ENCODE measurements at regions not wholly inside any gene's neighbourhood (a gene's known extent, or its start where the extent isn't known, plus 50 kb on each side); places are given as distances from the start of the nearest gene placed in this dataset.

- no peak for DNase-seq (ENCODE audit: low read depth, low spot score)
- no peak overlapping the region for H3K4me3 ChIP-seq (ENCODE audit: low read length)
Observed at GRCh38 chr4:14111730-14112181, 484.2 kb upstream of the BOD1L1 start.

DNA sequence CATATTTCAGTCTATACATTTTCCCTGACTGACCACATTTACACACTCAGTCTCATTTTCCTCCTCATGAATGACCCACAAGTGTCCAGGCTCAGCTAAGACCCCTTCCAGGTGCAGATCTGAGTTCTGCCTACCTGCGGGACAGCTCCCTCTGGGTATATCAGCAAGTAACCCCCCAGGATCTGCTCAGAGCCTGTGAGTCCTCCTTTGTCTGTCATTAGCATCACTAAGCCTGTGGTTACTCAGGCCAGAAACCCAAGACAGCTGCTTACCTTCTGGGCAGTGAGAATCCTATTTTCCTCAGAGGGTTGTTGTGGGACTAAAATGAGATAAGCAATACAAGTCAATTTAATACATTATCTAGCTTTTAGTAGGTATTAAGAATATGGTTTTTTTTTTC, 487.6 kb upstream of the BOD1L1 start:
- no peak for DNase-seq (ENCODE audit: low read depth, low spot score)
- no peak overlapping the region for H3K4me3 ChIP-seq (ENCODE audit: low read length)

GRCh38 chr4:14117575-14118238, 490.2 kb upstream of the BOD1L1 start:
- DNase-seq (ENCODE audit: low read depth, low spot score), result peak; percentile 36
- no peak overlapping the region for H3K4me3 ChIP-seq (ENCODE audit: low read length)

- DNase-seq (ENCODE audit: low read depth, low spot score), result no peak
- no peak overlapping the region for H3K4me3 ChIP-seq (ENCODE audit: low read length)
Observed at GRCh38 chr4:14124816-14125215, 497.3 kb upstream of the BOD1L1 start.

DNA sequence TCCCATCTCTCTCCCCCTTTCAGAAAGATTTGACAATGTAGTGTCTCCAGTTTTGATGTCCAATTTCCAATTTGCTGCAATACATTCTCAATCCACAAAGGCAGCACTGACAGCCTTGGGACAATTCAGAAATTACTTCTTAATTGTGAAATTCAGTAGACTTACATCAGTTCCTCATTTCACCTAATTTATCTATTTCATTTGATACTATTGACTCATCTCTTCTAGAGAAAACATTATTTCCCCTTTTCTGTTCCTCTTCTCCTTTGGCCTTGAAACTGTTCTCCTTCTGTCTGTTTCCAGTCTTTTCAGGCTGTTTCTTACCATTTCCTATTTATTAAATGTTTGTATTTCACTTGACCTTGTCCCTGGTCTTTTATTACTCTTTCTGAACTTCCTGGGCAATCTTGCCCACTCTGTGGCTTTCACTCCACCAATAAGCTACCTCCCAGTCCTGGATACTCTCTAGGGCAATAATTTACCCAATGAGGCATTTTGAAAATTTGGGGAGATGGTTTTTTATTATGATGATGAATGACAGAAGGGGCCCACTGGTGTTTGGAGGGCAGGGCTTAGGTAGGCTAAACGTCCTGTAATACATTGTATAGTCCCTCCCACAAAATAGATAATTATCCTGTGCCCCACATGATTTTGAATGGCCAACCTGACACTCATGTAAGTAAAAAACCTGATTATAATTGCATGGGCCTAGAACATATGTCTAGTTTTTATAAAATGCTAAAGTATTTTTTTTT, 498.0 kb upstream of the BOD1L1 start:
- DNase-seq (ENCODE audit: low read depth, low spot score), result no peak
- H3K4me3 ChIP-seq (ENCODE audit: low read length), result no peak overlapping the region

GRCh38 chr4:14130551-14130950, 503.0 kb upstream of the BOD1L1 start:
- no peak overlapping the region for H3K4me3 ChIP-seq (ENCODE audit: low read length)
- DNase-seq (ENCODE audit: low read depth, low spot score), result no peak

DNA sequence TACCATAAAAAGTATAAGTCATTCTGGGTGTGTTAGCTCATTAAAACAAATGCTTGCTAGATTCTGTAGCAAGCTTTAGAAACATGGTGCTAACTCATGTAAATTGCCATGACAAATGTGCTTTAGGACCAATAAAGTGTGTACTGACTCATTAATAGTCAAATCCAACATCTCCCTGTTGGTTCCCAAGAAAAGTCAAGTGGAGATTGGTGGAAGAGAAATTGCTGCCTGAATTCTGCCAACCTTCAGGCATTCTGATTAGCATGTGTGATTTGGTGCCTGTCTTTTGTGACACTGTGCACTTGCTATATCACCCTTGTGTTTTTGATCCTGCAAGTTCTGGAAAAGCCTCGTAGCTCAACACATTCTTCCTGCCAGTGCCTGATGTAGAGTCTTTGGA, 503.8 kb upstream of the BOD1L1 start:
- no peak for DNase-seq (ENCODE audit: low read depth, low spot score)
- no peak overlapping the region for H3K4me3 ChIP-seq (ENCODE audit: low read length)

DNA sequence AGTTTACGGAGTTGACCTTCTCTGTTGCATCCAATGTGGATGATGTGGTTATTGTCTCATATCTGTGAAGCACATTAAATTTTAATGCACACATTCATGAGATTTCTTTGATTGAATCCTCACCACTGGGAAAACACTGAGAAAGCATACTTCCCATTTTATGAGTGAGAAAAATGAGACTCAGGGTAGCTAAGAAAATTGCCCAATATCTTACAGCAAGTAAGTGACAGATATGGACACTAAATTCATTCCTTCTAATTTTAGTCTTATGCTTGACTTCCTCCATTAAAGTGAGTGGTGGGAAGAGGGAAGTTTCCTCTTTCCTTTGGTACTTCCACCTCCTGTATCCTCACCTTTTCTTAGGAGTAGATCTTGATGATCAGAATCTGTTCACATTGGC, 504.8 kb upstream of the BOD1L1 start:
- DNase-seq (ENCODE audit: low read depth, low spot score), result no peak
- H3K4me3 ChIP-seq (ENCODE audit: low read length), result no peak overlapping the region

DNA sequence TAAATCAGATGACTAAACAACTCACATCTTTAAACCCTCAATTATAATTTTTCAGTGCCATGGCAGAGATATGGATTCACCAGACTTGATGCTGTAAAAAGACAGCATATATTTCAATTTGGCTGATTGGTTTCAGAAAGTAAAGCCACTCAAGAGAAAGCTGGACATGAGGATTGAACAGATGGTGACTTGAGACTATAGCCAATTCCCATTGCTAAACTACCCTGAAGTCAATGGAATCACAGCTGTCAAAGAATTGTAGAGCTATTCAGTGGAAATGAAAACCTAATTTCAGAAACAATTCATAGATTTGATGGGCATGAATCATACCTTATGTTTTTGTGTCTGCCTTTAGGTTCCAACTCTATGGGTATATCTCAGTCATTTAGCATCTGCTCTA, 510.6 kb upstream of the BOD1L1 start:
- H3K4me3 ChIP-seq (ENCODE audit: low read length), result no peak overlapping the region
- no peak for DNase-seq (ENCODE audit: low read depth, low spot score)

GRCh38 chr4:14143892-14144291, 516.4 kb upstream of the BOD1L1 start:
- peak; percentile 29 for DNase-seq (ENCODE audit: low read depth, low spot score)
- no peak overlapping the region for H3K4me3 ChIP-seq (ENCODE audit: low read length)

GRCh38 chr4:14149176-14150053, 521.9 kb upstream of the BOD1L1 start:
- H3K4me3 ChIP-seq (ENCODE audit: low read length), result no peak overlapping the region
- no peak for DNase-seq (ENCODE audit: low read depth, low spot score)

GRCh38 chr4:14151101-14151500, 523.6 kb upstream of the BOD1L1 start:
- no peak overlapping the region for H3K4me3 ChIP-seq (ENCODE audit: low read length)
- no peak for DNase-seq (ENCODE audit: low read depth, low spot score)

- no peak for DNase-seq (ENCODE audit: low read depth, low spot score)
- no peak overlapping the region for H3K4me3 ChIP-seq (ENCODE audit: low read length)
Observed at GRCh38 chr4:14152834-14153519, 525.5 kb upstream of the BOD1L1 start.

DNA sequence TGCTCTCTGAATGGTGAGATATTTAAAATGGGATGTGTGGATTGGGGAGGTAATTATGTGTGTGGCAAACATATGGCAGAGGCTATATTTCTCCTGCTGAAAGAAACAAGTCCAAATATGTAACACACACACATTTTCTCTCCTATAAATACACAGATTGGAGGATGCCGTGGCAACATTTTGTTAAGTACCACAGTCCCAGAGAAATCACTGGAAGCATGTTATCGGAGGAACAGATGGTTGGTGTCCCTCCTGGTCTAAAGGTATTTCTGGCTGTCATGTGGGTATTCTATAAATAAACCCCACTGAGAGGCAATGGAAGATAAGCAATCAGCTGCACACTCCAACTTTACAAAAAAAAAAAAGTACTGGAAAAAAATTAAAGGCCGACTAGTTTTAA, 528.3 kb upstream of the BOD1L1 start:
- DNase-seq (ENCODE audit: low read depth, low spot score), result no peak
- H3K4me3 ChIP-seq (ENCODE audit: low read length), result no peak overlapping the region

DNA sequence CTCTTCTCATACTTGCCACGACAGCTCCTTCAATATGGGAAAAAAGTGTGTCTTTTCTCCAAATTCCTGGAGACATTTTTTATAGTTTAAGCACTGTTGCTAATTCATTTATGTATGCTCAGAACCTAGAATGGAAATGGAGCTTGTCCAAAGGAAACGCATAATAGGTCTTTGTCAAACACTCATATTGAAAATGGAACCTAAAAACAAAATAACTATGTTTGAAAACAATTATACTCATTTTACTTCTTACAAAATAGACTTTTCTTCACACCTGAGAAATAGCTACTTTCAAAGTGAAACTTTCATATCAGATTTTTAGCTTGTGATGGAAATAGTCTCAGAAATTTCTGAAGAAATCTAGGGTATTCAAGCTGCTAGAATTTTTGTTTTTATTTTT, 529.7 kb upstream of the BOD1L1 start:
- DNase-seq (ENCODE audit: low read depth, low spot score), result no peak
- H3K4me3 ChIP-seq (ENCODE audit: low read length), result no peak overlapping the region

DNA sequence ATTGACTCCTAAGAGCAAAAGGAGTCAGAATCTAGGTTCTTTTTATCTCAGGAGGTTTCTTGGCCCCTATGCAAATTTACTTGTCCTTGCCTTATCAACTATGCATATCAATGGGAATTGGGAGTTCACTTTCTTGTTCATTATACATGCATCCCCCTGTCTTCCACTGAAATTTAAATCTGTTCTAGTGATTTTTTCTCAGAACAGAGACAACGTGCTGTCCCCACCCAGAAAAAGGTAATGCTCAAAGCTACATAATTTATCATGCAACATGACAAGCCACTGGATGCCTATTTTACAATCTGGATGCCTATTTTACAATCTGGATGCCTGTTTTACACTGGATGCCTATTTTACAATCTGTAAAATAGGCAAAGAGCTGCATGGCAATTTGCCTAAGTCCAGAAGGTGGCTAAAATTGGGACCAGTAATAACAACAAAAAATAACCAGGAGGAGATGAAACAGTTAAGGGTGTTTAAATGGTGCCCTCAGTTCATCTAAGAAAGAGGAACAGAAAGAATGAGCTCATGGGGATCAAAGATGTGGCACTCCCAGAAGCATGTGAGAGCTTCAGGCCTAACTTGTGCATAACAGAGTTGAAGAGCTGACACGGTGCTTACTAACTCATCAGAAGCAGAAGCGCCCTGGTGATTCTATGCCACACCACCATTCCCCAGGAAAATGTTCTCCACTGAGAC, 537.8 kb upstream of the BOD1L1 start:
- H3K4me3 ChIP-seq (ENCODE audit: low read length), result no peak overlapping the region
- DNase-seq (ENCODE audit: low read depth, low spot score), result no peak

GRCh38 chr4:14167876-14168510, 540.5 kb upstream of the BOD1L1 start:
- DNase-seq (ENCODE audit: low read depth, low spot score), result no peak
- H3K4me3 ChIP-seq (ENCODE audit: low read length), result no peak overlapping the region

DNA sequence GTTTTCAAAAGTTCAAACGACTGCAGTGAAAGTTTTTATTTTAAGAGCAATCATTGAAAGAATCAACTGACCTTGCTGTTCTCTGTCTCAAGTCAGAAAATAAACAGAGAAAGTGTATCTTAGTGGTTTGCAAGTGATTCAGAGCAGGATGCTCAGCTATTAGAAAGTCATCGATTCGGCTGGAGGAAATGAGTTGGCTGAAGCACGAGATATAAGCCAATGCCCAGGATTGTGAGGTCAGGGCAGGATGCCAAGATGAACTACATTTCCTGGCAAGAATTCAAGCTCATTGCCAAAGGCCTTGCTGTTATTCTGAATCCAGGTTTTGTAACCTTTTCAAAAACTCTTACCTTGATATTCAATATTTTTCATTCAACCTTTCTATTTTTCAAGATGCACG, 541.4 kb upstream of the BOD1L1 start:
- DNase-seq (ENCODE audit: low read depth, low spot score), result no peak
- H3K4me3 ChIP-seq (ENCODE audit: low read length), result no peak overlapping the region
